Esophagus squamous epithelium (tissue), 5 donors: ENCODE measurements at regions not wholly inside any gene's neighbourhood (a gene's known extent, or its start where the extent isn't known, plus 50 kb on each side); places are given as distances from the start of the nearest gene placed in this dataset.
A peak's percentile ranks its signal among the peaks of the same experiment; 100 is the strongest.

Experiments
- DNase-seq: peaks from one replicate; lab custom pipeline; 2025; lab: John Stamatoyannopoulos, UW
- H3K27ac ChIP-seq, 4 donors: fragments of 200-600 bp; sonication (generic); one replicate each; pipeline ENCODE4 v1.5.1; 2016 to 2019; ENCODE audit warnings: mild to moderate bottlenecking in 1 of 4
- H3K27me3 ChIP-seq, 4 donors: fragments of 200-600 bp; sonication (generic); 1 replicate in 3 of 4; 2 replicates in 1 of 4; pipeline versions ENCODE4 v1.5.1 to v1.6.0; 2017 to 2021; ENCODE audit warnings: antibody characterized with exemption in 1 of 4
- H3K36me3 ChIP-seq, 3 donors: fragments of 200-600 bp; sonication (generic); one replicate each; pipeline ENCODE4 v1.5.1; 2016 to 2019
- H3K4me1 ChIP-seq, 3 donors: fragments of 200-600 bp; sonication (generic); one replicate each; pipeline ENCODE4 v1.5.1; 2017 to 2019
- H3K4me3 ChIP-seq, 4 donors: fragments of 200-600 bp; sonication (generic); 1 replicate in 3 of 4; 2 replicates in 1 of 4; pipeline ENCODE4 v1.5.1; 2016 to 2019; ENCODE audit warnings: mild to moderate bottlenecking in 2 of 4, moderate library complexity in 1 of 4
- H3K9me3 ChIP-seq, 3 donors: fragments of 200-600 bp; sonication (generic); one replicate each; pipeline ENCODE4 v1.5.1; 2016 to 2019
- CTCF ChIP-seq, 6 experiments: fragments of 450-650 bp in 4 of 6; fragments of 200-600 bp in 2 of 6; sonication (generic) in 2 of 6; IDR thresholded peaks; one replicate each; pipeline ENCODE4 v1.5.1; 2016 to 2019; ENCODE audit warnings: antibody characterized with exemption in 6 of 6, mild to moderate bottlenecking in 4 of 6, moderate library complexity in 4 of 6
- POLR2A ChIP-seq, 4 donors: fragments of 450-650 bp; IDR thresholded peaks; one replicate each; pipeline ENCODE4 v1.6.1; 2017; ENCODE audit warnings: antibody characterized with exemption in 4 of 4, mild to moderate bottlenecking in 4 of 4, moderate library complexity in 3 of 4
- WGBS, 2 donors: methylation state at CpG; one replicate each; pipeline ENCODE4 v1.1.5; 2018; 5-methylcytosine and 5-hydroxymethylcytosine counted together
- intact Hi-C: fragments of 100-400 bp; cut with DNase I; formaldehyde crosslinking; loops from one replicate; pipeline ENCODE4 v1.15.0; 2022
- donor health status: DM: yes; HTN: yes; CAD: no.

DNA sequence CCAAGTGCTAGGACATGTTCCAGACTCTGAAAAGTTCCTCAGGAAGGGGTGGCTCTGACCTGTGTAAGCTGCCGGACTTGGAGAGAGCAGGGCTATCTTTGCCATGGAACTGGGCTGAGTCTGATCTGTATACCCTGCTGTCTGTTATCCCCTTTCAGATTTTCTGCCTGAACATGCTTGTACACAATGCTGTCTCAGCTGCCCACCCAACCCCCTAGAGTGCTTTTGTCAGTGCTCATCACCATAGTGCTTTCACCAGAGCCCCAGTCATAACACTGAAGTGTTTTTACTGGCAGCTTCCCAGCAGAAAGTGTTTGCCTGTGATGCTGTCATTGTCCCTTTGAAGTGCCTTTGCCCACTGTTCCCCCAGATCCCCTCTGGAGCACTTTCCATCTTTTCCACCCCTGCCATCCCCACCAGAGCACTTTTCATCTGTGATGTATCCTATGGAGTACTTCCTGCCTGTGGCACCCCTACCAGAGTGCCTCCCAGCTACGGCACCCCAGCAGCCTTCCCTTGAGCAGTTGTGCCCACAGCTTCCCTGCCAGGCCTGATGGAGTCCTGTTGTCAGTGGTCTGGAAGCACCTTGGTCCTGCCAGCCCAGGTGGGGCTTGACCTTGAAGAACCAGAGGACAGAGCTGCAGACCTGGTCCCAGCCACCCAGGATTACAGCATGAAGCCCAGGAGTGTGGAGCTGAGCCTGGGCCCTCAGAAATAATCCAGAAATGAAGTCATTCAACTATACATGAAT, 397.7 kb downstream of the DIPK2A start:
- no peak for DNase-seq
- Histone ChIP-seq H3K36me3 (no peaks in the 10 kb centered on the region), H3K4me3 (no peak overlapping the region), H3K27me3 (no peaks in the 10 kb centered on the region), H3K27ac (no peak overlapping the region), H3K4me1 (no peaks in the 10 kb centered on the region), H3K9me3 (peaks cover 0 to 11% (median 6%) of the 10 kb centered on the region in 3 donors)
- intact Hi-C loops, result no loop called here
- TF ChIP-seq CTCF (IDR thresholded peaks at IDR 0.05) (no peak), POLR2A (IDR thresholded peaks at IDR 0.05) (no peak)
- 75 to 80% methylated on average over 1 to 2 of the region's 2 CpGs for WGBS, 2 donors

GRCh38 chr3:144375088-144375487, 403.5 kb downstream of the DIPK2A start:
- Histone ChIP-seq H3K4me1 (no peaks in the 10 kb centered on the region), H3K4me3 (no peak overlapping the region), H3K27me3 (no peaks in the 10 kb centered on the region), H3K9me3 (peaks cover 0 to 4% (median 0%) of the 10 kb centered on the region in 3 donors), H3K27ac (no peak overlapping the region), H3K36me3 (no peaks in the 10 kb centered on the region)
- intact Hi-C loops, result no loop called here
- TF ChIP-seq CTCF (IDR thresholded peaks at IDR 0.05), result no peak
- TF ChIP-seq POLR2A (IDR thresholded peaks at IDR 0.05), result no peak
- 57 to 100% methylated on average over 1 of the region's 1 CpG for WGBS, 2 donors
- no peak for DNase-seq

GRCh38 chr3:144380849-144381248, 409.2 kb downstream of the DIPK2A start:
- DNase-seq, result no peak
- Histone ChIP-seq H3K27ac (no peak overlapping the region), H3K4me1 (peaks cover 0 to 33% (median 0%) of the 10 kb centered on the region in 3 donors), H3K9me3 (peaks cover 0 to 4% (median 0%) of the 10 kb centered on the region in 3 donors), H3K27me3 (no peaks in the 10 kb centered on the region), H3K4me3 (no peak overlapping the region), H3K36me3 (no peaks in the 10 kb centered on the region)
- TF ChIP-seq POLR2A (IDR thresholded peaks at IDR 0.05), result no peak
- TF ChIP-seq CTCF (IDR thresholded peaks at IDR 0.05), result no peak
- intact Hi-C loops, result no loop called here
- 66 to 75% methylated on average over 4 of the region's 4 CpGs for WGBS, 2 donors

- no peak overlapping the region for H3K27ac ChIP-seq
- peaks cover 0 to 33% (median 0%) of the 10 kb centered on the region in 3 donors for H3K4me1 ChIP-seq
- DNase-seq, result no peak
- no peaks in the 10 kb centered on the region for H3K27me3 ChIP-seq
- 40 to 63% methylated on average over 3 of the region's 3 CpGs for WGBS, 2 donors
- intact Hi-C loops, result no loop called here
- TF ChIP-seq CTCF (IDR thresholded peaks at IDR 0.05) (no peak), POLR2A (IDR thresholded peaks at IDR 0.05) (no peak)
- H3K36me3 ChIP-seq, result no peaks in the 10 kb centered on the region
- no peak overlapping the region for H3K4me3 ChIP-seq
- H3K9me3 ChIP-seq, result peaks cover 0 to 4% (median 0%) of the 10 kb centered on the region in 3 donors
Measured at GRCh38 chr3:144381607-144382006, 410.0 kb downstream of the DIPK2A start.

DNA sequence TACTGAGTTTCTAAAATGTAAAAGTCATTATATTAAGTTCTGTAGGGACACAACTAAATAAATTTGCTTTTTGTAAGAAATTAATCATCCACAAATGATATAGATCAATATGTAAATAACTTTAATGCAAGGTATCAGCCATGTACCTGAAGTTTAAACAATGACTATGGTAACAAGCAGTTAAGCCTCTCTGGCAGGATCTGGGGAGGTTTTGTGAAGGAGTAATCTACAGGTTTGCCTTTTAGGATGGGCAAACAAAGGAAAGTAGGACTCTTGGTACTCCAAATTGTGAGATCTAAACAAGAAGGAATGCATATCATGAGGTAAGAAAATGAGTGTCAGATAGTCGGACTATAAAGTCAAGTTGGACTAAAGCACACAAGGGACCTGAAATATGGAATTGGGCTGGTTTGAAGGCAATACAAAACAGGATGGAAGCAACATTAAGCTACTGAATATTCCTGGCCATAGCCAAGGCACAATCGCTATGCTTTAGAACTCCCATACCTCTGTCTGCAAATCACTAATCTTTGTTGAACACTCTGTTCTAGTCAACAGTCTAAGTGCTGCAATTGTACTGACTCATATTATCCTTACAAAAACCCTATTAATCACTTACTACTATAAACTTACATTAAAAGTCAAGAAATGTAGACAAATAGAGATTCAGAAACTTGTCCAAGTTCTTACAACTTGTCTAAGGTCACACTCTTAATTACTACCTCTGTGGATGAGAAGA, 412.8 kb downstream of the DIPK2A start:
- WGBS, 2 donors, result 35 to 61% methylated on average over 2 of the region's 2 CpGs
- DNase-seq, result no peak
- H3K4me1 ChIP-seq, result peaks cover 0 to 33% (median 0%) of the 10 kb centered on the region in 3 donors
- H3K4me3 ChIP-seq, result no peak overlapping the region
- intact Hi-C loops, result no loop called here
- TF ChIP-seq CTCF (IDR thresholded peaks at IDR 0.05) (no peak), POLR2A (IDR thresholded peaks at IDR 0.05) (no peak)
- H3K27ac ChIP-seq, result peak overlapping the region in 1 of 4 donors; percentile 63
- no peaks in the 10 kb centered on the region for H3K27me3 ChIP-seq
- no peaks in the 10 kb centered on the region for H3K9me3 ChIP-seq
- no peaks in the 10 kb centered on the region for H3K36me3 ChIP-seq
